ENCODE measurements at regions not wholly inside any gene's neighbourhood (a gene's known extent, or its start where the extent isn't known, plus 50 kb on each side); places are given as distances from the start of the nearest gene placed in this dataset.

GRCh38 chr4:159758061-159758460 lies 655.2 kb downstream of the RAPGEF2 start:
- ATAC-seq: no peak
- TF ChIP-seq POLR2A (IDR thresholded peaks at IDR 0.05; ENCODE audit: low read depth, low read length) (no peak), USF1 (IDR thresholded peaks at IDR 0.05; ENCODE audit: borderline replicate concordance, extremely low read length, insufficient read depth, low read depth, low read length) (no peak), BMI1 (IDR thresholded peaks at IDR 0.05; ENCODE audit: borderline replicate concordance) (no peak), CBX5 (IDR thresholded peaks at IDR 0.05; ENCODE audit: low read depth) (no peak), SRF (IDR thresholded peaks at IDR 0.05; ENCODE audit: low read depth in 2 of 2, low read length in 2 of 2) (no peak), KDM1A (IDR thresholded peaks at IDR 0.05; ENCODE audit: borderline replicate concordance) (no peak), ZZZ3 (IDR thresholded peaks at IDR 0.05; ENCODE audit: control insufficient read depth, insufficient read length, low read depth) (no peak), RBBP5 (conservative IDR thresholded peaks at IDR 0.05) (no peak), ZBED1 (IDR thresholded peaks at IDR 0.05; ENCODE audit: borderline replicate concordance) (no peak), ZNF24 (IDR thresholded peaks at IDR 0.05) (no peak), WRNIP1 (IDR thresholded peaks at IDR 0.05; ENCODE audit: borderline replicate concordance, low read depth, low read length) (no peak), NFXL1 (IDR thresholded peaks at IDR 0.05; ENCODE audit: borderline replicate concordance) (no peak), ZBTB40 (IDR thresholded peaks at IDR 0.05; ENCODE audit: borderline replicate concordance) (no peak), PBX3 (IDR thresholded peaks at IDR 0.05; ENCODE audit: insufficient replicate concordance, low read depth, low read length) (no peak), SKIL (IDR thresholded peaks at IDR 0.05; ENCODE audit: low read depth, poor library complexity, severe bottlenecking) (no peak)

More at GRCh38 chr4:159758061-159758460, 655.2 kb downstream of the RAPGEF2 start:
- POLR2A ChIA-PET: no interaction called here
- Histone ChIP-seq H3K9ac (ENCODE audit: control insufficient read depth, insufficient read depth, low read length) (no peak overlapping the region), H4K20me1 (ENCODE audit: control insufficient read depth, insufficient read depth) (no peaks in the 10 kb centered on the region), H3K9me3 (replicated peaks; ENCODE audit: control insufficient read depth, insufficient read depth, low read length) (no peaks in the 10 kb centered on the region), H3K27me3 (replicated peaks in 1 of 2; ENCODE audit: control insufficient read depth in 2 of 2, insufficient read depth in 2 of 2, low read length in 1 of 2) (no peaks in the 10 kb centered on the region), H3K4me3 (no peak overlapping the region), H3K27ac (ENCODE audit: control insufficient read depth, insufficient read depth) (no peak overlapping the region), H3K79me2 (ENCODE audit: control insufficient read depth, insufficient read depth, low read length) (no peaks in the 10 kb centered on the region), H3K4me2 (ENCODE audit: control insufficient read depth, insufficient read depth) (no peak overlapping the region), H3K4me1 (ENCODE audit: control insufficient read depth, insufficient read depth, low read length) (no peaks in the 10 kb centered on the region), H3K36me3 (ENCODE audit: control insufficient read depth in 2 of 2, insufficient read depth in 2 of 2, low read length in 1 of 2) (no peaks in the 10 kb centered on the region), H2AFZ (ENCODE audit: control insufficient read depth, low read depth, low read length) (no peak overlapping the region)
- in situ Hi-C loops (cut with MboI) (no loop called here), intact Hi-C loops (cut with micrococcal nuclease; ENCODE audit: unreplicated experiment) (no loop called here)
- DNase-seq (ENCODE audit: low read depth, low spot score): no peak
- BruUV-seq (replicated peaks): no TSS peak
- no peak for FAIRE-seq
- WGBS (ENCODE audit: insufficient coverage, insufficient replicate concordance, low lambda C conversion rate, missing lambda C conversion rate): 0% methylated on average over 1 of the region's 1 CpG
- SMC1A ChIA-PET (ENCODE audit: uncharacterized antibody, unreplicated experiment): no interaction called here
- RAD21 ChIA-PET (ENCODE audit: unreplicated experiment): no interaction called here
- CTCF ChIA-PET: no interaction called here
